IPS-20b (cell line): ENCODE measurements at regions not wholly inside any gene's neighbourhood (a gene's known extent, or its start where the extent isn't known, plus 50 kb on each side); places are given as distances from the start of the nearest gene placed in this dataset.

Source experiments
- H3K27ac ChIP-seq: one replicate; pipeline ENCODE4 v1.5.1; 2013; ENCODE audit warnings: low read length
- H3K27me3 ChIP-seq: 2 replicates; pipeline ENCODE4 v1.6.1; 2013; ENCODE audit warnings: mild to moderate bottlenecking, low read length, inconsistent platforms; ENCODE audit not compliant: insufficient read depth
- H3K36me3 ChIP-seq: 2 replicates; pipeline ENCODE4 v1.6.1; 2013; ENCODE audit warnings: low read depth, mild to moderate bottlenecking, inconsistent platforms, low read length, moderate library complexity; ENCODE audit not compliant: insufficient read depth
- H3K4me1 ChIP-seq: 2 replicates; pipeline ENCODE4 v1.6.1; 2013; ENCODE audit warnings: mild to moderate bottlenecking, control low read depth, inconsistent platforms, low read length, moderate library complexity; ENCODE audit not compliant: insufficient read depth
- H3K4me3 ChIP-seq: 2 replicates; pipeline ENCODE4 v1.5.1; 2013; ENCODE audit warnings: mild to moderate bottlenecking, low read length, inconsistent platforms
- H3K9ac ChIP-seq: 2 replicates; pipeline ENCODE4 v1.6.1; 2013; ENCODE audit warnings: low read depth, mild to moderate bottlenecking, inconsistent platforms, low read length, moderate library complexity
- H3K9me3 ChIP-seq: 2 replicates; pipeline ENCODE4 v1.6.1; 2013; ENCODE audit warnings: mild to moderate bottlenecking, low read depth, low read length, inconsistent platforms; ENCODE audit not compliant: insufficient read depth

GRCh38 chr10:57846307-57847065, 421.2 kb downstream of the IPMK start:
- Histone ChIP-seq H3K27ac (no peak overlapping the region), H3K9ac (no peak overlapping the region), H3K9me3 (no peaks in the 10 kb centered on the region), H3K27me3 (no peaks in the 10 kb centered on the region), H3K4me3 (no peak overlapping the region), H3K4me1 (no peaks in the 10 kb centered on the region), H3K36me3 (no peaks in the 10 kb centered on the region)

GRCh38 chr10:57844387-57844998, 423.2 kb downstream of the IPMK start:
- no peaks in the 10 kb centered on the region for H3K36me3 ChIP-seq
- H3K4me3 ChIP-seq, result no peak overlapping the region
- no peaks in the 10 kb centered on the region for H3K4me1 ChIP-seq
- H3K9ac ChIP-seq, result no peak overlapping the region
- no peaks in the 10 kb centered on the region for H3K9me3 ChIP-seq
- no peaks in the 10 kb centered on the region for H3K27me3 ChIP-seq
- H3K27ac ChIP-seq, result no peak overlapping the region

- no peak overlapping the region for H3K9ac ChIP-seq
- no peak overlapping the region for H3K27ac ChIP-seq
- H3K9me3 ChIP-seq, result no peaks in the 10 kb centered on the region
- H3K4me3 ChIP-seq, result no peak overlapping the region
- no peaks in the 10 kb centered on the region for H3K27me3 ChIP-seq
- H3K4me1 ChIP-seq, result no peaks in the 10 kb centered on the region
- no peaks in the 10 kb centered on the region for H3K36me3 ChIP-seq
Measured at GRCh38 chr10:57830877-57831560, 436.7 kb downstream of the IPMK start.

GRCh38 chr10:57825015-57825414, 442.7 kb downstream of the IPMK start:
- Histone ChIP-seq H3K27ac (no peak overlapping the region), H3K4me3 (no peak overlapping the region), H3K9me3 (no peaks in the 10 kb centered on the region), H3K9ac (no peak overlapping the region), H3K36me3 (no peaks in the 10 kb centered on the region), H3K4me1 (no peaks in the 10 kb centered on the region), H3K27me3 (no peaks in the 10 kb centered on the region)

GRCh38 chr10:57823398-57823797, 444.3 kb downstream of the IPMK start:
- H3K4me1 ChIP-seq, result no peaks in the 10 kb centered on the region

GRCh38 chr10:57822965-57823364, 444.7 kb downstream of the IPMK start:
- no peaks in the 10 kb centered on the region for H3K27me3 ChIP-seq

More at GRCh38 chr10:57823398-57823797, 444.3 kb downstream of the IPMK start:
- no peak overlapping the region for H3K27ac ChIP-seq
- H3K36me3 ChIP-seq, result no peaks in the 10 kb centered on the region
- H3K9ac ChIP-seq, result no peak overlapping the region
- H3K9me3 ChIP-seq, result no peaks in the 10 kb centered on the region
- no peaks in the 10 kb centered on the region for H3K27me3 ChIP-seq
- no peak overlapping the region for H3K4me3 ChIP-seq

GRCh38 chr10:57818522-57818921, 449.2 kb downstream of the IPMK start:
- H3K36me3 ChIP-seq, result no peaks in the 10 kb centered on the region
- H3K4me1 ChIP-seq, result no peaks in the 10 kb centered on the region
- H3K4me3 ChIP-seq, result no peak overlapping the region
- no peak overlapping the region for H3K9ac ChIP-seq
- no peak overlapping the region for H3K27ac ChIP-seq
- no peaks in the 10 kb centered on the region for H3K27me3 ChIP-seq
- H3K9me3 ChIP-seq, result no peaks in the 10 kb centered on the region

More at GRCh38 chr10:57822965-57823364, 444.7 kb downstream of the IPMK start:
- H3K27ac ChIP-seq, result no peak overlapping the region
- no peak overlapping the region for H3K4me3 ChIP-seq
- H3K9ac ChIP-seq, result no peak overlapping the region
- H3K9me3 ChIP-seq, result no peaks in the 10 kb centered on the region
- H3K36me3 ChIP-seq, result no peaks in the 10 kb centered on the region
- no peaks in the 10 kb centered on the region for H3K4me1 ChIP-seq

- H3K27ac ChIP-seq, result no peak overlapping the region
- no peak overlapping the region for H3K4me3 ChIP-seq
- no peaks in the 10 kb centered on the region for H3K36me3 ChIP-seq
- H3K9me3 ChIP-seq, result no peaks in the 10 kb centered on the region
- no peak overlapping the region for H3K9ac ChIP-seq
- no peaks in the 10 kb centered on the region for H3K27me3 ChIP-seq
- no peaks in the 10 kb centered on the region for H3K4me1 ChIP-seq
Measured at GRCh38 chr10:57817741-57818140, 450.0 kb downstream of the IPMK start.

- Histone ChIP-seq H3K27ac (no peak overlapping the region), H3K9me3 (no peaks in the 10 kb centered on the region), H3K4me1 (no peaks in the 10 kb centered on the region; the same call in 1 of the 2 replicates), H3K9ac (no peak overlapping the region), H3K4me3 (no peak overlapping the region), H3K27me3 (no peaks in the 10 kb centered on the region), H3K36me3 (no peaks in the 10 kb centered on the region)
Measured at GRCh38 chr10:57815949-57816348, 451.7 kb downstream of the IPMK start.

- no peak overlapping the region for H3K27ac ChIP-seq
- H3K4me1 ChIP-seq, result peaks cover 4% of the 10 kb centered on the region; the same call in 1 of the 2 replicates
- 0 out of 2 replicates have a peak, but pooled peaks cover 2% of the 10 kb centered on the region for H3K9me3 ChIP-seq
- no peaks in the 10 kb centered on the region for H3K27me3 ChIP-seq
- no peak overlapping the region for H3K4me3 ChIP-seq
- no peaks in the 10 kb centered on the region for H3K36me3 ChIP-seq
- no peak overlapping the region for H3K9ac ChIP-seq
Measured at GRCh38 chr10:57809961-57810360, 457.7 kb downstream of the IPMK start.

- Histone ChIP-seq H3K27me3 (no peaks in the 10 kb centered on the region), H3K27ac (no peak overlapping the region), H3K4me3 (no peak overlapping the region), H3K9ac (no peak overlapping the region), H3K36me3 (no peaks in the 10 kb centered on the region), H3K4me1 (peaks cover 8% of the 10 kb centered on the region; the same call in 1 of the 2 replicates), H3K9me3 (0 out of 2 replicates have a peak, but pooled peaks cover 2% of the 10 kb centered on the region)
Measured at GRCh38 chr10:57807906-57808305, 459.8 kb downstream of the IPMK start.
